ENCODE measurements at regions not wholly inside any gene's neighbourhood (a gene's known extent, or its start where the extent isn't known, plus 50 kb on each side); places are given as distances from the start of the nearest gene placed in this dataset.

- Histone ChIP-seq H4K8ac (ENCODE audit: low read depth in 2 of 2, low read length in 2 of 2) (no peak overlapping the region), H2AFZ (replicated peaks; ENCODE audit: low read length, poor library complexity) (no peak overlapping the region), H3K27ac (ENCODE audit: insufficient read depth, low read length) (no peak overlapping the region), H3K9me1 (ENCODE audit: insufficient read depth, low read length) (no peaks in the 10 kb centered on the region), H3K79me1 (ENCODE audit: low read depth in 1 of 2, low read length in 2 of 2) (no peaks in the 10 kb centered on the region), H3K9me3 (ENCODE audit: control insufficient read depth, insufficient read depth, low read length) (no peaks in the 10 kb centered on the region), H3K4me3 (ENCODE audit: insufficient read depth, low read depth, low read length) (no peak overlapping the region), H3K4me1 (ENCODE audit: control insufficient read depth, insufficient read depth, low read length) (no peaks in the 10 kb centered on the region), H2AK9ac (replicated peaks; ENCODE audit: low read depth, low read length, poor library complexity) (no peak overlapping the region), H3K9ac (ENCODE audit: low read depth, low read length) (no peak overlapping the region), H3K56ac (ENCODE audit: extremely low read depth, insufficient read depth, low read length) (no peak overlapping the region), H3K23ac (ENCODE audit: low read depth, low read length) (no peak overlapping the region), H3K4me2 (ENCODE audit: low read depth, low read length) (no peak overlapping the region), H2AK5ac (ENCODE audit: low read depth, low read length) (no peak overlapping the region), H3K36me3 (ENCODE audit: control insufficient read depth, insufficient read depth, low read length) (no peaks in the 10 kb centered on the region), H2BK15ac (ENCODE audit: low read depth, low read length) (no peak overlapping the region), H3K27me3 (ENCODE audit: control insufficient read depth, insufficient read depth, low read length) (no peaks in the 10 kb centered on the region), H3K18ac (ENCODE audit: low read depth, low read length) (no peak overlapping the region), H2BK120ac (ENCODE audit: low read depth, low read length) (no peak overlapping the region), H3K4ac (ENCODE audit: low read depth, low read length) (no peak overlapping the region), H4K91ac (ENCODE audit: insufficient read depth, low read depth, low read length) (no peak overlapping the region), H3K14ac (replicated peaks; ENCODE audit: low read depth, low read length) (no peak overlapping the region), H4K5ac (ENCODE audit: low read depth, low read length) (no peak overlapping the region), H2BK5ac (ENCODE audit: low read depth, low read length, poor library complexity, severe bottlenecking) (no peak overlapping the region), H2BK20ac (ENCODE audit: low read depth, low read length) (no peak overlapping the region), H4K20me1 (ENCODE audit: insufficient read depth, low read length) (no peaks in the 10 kb centered on the region)
- CTCF ChIA-PET, result no interaction called here
- dilution Hi-C loops (cut with HindIII; ENCODE audit: low sequenced_read_pairs, unreplicated experiment) (no loop called here), in situ Hi-C loops (cut with MboI; ENCODE audit: low sequenced_read_pairs) (no loop called here), intact Hi-C loops (cut with micrococcal nuclease) (no loop called here)
- POLR2A ChIA-PET (ENCODE audit: unreplicated experiment), result no interaction called here
- BruUV-seq (replicated peaks), result no TSS peak
- TF ChIP-seq ELK1 (IDR thresholded peaks at IDR 0.05; ENCODE audit: borderline replicate concordance, low read depth, low read length) (no peak), FOS (IDR thresholded peaks at IDR 0.05; ENCODE audit: low read depth, low read length) (no peak), POLR2A (IDR thresholded peaks at IDR 0.05; ENCODE audit: low read depth, low read length) (no peak), CEBPB (IDR thresholded peaks at IDR 0.05; ENCODE audit: low read depth, low read length) (no peak), NFE2L2 (IDR thresholded peaks at IDR 0.05; ENCODE audit: low read depth, low read length) (no peak)
- DNase-seq (no peak), ATAC-seq (ENCODE audit: low read depth) (no peak)
These were observed 51.4 kb upstream of the IL1R1 start for GRCh38 chr2:102091121-102091520.

All from IMR-90 (cell line).